Retinal pigment epithelial cell (primary cell): ENCODE measurements at regions not wholly inside any gene's neighbourhood (a gene's known extent, or its start where the extent isn't known, plus 50 kb on each side); places are given as distances from the start of the nearest gene placed in this dataset.

ENCODE experiments used
- DNase-seq: peaks from one replicate; pipeline ENCODE4 v3.0.0-alpha.2; 2010; ENCODE audit warnings: low read depth
- H3K4me3 ChIP-seq: 2 replicates; pipeline ENCODE4 v1.5.1; 2011; ENCODE audit warnings: mild to moderate bottlenecking, low read length, control low read depth, moderate library complexity
- CTCF ChIP-seq: conservative IDR thresholded peaks from 2 replicates; pipeline ENCODE4 v1.5.1; 2011; ENCODE audit warnings: low read depth, low read length, control low read depth, inconsistent platforms

DNA sequence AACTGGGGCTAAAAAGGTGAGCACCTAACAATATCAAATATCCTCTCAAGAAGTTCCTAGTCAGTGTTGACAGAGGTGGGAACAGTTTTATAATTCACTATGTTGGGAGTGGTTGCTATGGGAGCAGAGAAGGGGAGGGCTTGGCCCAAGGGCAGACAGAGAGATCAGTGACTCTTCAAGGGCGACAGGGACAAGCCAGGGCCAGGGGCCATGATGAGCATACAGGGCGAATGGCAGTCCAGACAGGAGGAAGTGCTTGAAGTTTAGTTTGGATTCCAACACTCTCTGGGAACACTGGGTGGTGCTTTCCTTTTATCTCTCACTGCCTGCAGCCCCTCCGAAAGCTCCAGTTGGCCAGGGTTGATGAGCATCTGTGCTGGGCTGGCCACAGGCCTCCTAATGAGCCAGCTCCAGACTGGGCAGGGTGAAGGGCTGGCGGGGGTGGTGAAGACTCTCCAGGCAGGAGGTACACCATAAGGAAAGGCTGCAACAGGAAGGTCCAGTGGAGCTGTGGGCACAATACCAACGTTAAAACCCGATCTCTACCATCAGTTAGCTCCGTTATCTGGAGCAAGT is 111.3 kb downstream of the TMEM174 start:
- no peak for TF ChIP-seq CTCF
- no peak overlapping the region for H3K4me3 ChIP-seq
- no peak for DNase-seq

GRCh38 chr5:73282923-73283322 is 109.9 kb downstream of the TMEM174 start:
- DNase-seq = no peak
- no peak for TF ChIP-seq CTCF
- no peak overlapping the region for H3K4me3 ChIP-seq

DNA sequence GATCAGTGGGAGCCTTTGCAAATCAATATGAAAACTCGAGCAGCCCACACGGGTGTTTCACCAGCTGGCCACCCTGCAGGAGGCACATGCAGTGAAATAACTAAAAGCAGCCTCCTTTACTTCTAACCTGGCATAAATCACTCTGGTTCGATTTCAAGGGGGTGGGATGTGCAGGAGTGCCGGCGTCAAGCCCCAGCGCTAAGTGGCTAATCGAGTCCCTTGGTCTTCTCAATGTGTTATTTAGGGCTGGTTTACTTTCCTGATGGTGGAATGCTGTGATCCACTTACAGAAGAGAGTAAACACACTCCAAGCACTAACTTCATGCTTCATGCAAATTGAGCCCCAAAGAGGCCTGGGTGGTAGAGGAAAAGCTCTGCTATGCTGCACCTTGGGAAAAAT is 109.4 kb downstream of the TMEM174 start:
- H3K4me3 ChIP-seq = no peak overlapping the region
- no peak for TF ChIP-seq CTCF

GRCh38 chr5:73280821-73281746 is 108.1 kb downstream of the TMEM174 start:
- TF ChIP-seq CTCF = no peak
- H3K4me3 ChIP-seq = no peak overlapping the region
- DNase-seq = peak; percentile 91

More for the DNA sequence above, 109.4 kb downstream of the TMEM174 start:
- no peak for DNase-seq

- no peak overlapping the region for H3K4me3 ChIP-seq
- no peak for TF ChIP-seq CTCF
- no peak for DNase-seq
These were observed 107.4 kb downstream of the TMEM174 start for GRCh38 chr5:73280386-73280785.

- no peak for TF ChIP-seq CTCF
- no peak overlapping the region for H3K4me3 ChIP-seq
- no peak for DNase-seq
These were observed 106.8 kb downstream of the TMEM174 start for GRCh38 chr5:73279805-73280204.

- TF ChIP-seq CTCF = no peak
- no peak for DNase-seq
- H3K4me3 ChIP-seq = no peak overlapping the region
These were observed 105.7 kb downstream of the TMEM174 start for GRCh38 chr5:73278693-73279092.
